NCI-H187 (cell line): ENCODE measurements at regions not wholly inside any gene's neighbourhood (a gene's known extent, or its start where the extent isn't known, plus 50 kb on each side); places are given as distances from the start of the nearest gene placed in this dataset.

Source experiments
- DNase-seq, 2 experiments: peaks; one replicate each; lab custom pipeline; 2025; lab: John Stamatoyannopoulos, UW

DNA sequence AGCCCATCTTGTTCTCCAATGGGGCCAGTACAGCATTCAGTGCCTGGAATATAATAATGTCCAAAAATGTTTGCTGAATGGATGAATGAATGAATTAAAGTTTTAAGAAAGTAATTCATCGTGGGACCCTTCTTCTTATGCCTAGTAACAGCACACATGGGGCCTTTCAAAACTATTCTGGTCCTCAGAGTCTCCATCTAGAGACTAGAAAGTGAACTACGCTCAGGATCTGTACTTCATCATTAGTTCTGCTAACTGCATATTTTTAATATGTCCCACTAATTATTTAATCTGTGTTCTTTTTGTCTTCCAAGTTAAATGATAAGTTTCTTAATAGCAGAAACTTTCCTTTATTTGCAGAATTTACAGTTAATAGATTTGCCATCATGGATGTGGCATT, 172.5 kb downstream of the SMAD2 start:
- DNase-seq: no peak

DNA sequence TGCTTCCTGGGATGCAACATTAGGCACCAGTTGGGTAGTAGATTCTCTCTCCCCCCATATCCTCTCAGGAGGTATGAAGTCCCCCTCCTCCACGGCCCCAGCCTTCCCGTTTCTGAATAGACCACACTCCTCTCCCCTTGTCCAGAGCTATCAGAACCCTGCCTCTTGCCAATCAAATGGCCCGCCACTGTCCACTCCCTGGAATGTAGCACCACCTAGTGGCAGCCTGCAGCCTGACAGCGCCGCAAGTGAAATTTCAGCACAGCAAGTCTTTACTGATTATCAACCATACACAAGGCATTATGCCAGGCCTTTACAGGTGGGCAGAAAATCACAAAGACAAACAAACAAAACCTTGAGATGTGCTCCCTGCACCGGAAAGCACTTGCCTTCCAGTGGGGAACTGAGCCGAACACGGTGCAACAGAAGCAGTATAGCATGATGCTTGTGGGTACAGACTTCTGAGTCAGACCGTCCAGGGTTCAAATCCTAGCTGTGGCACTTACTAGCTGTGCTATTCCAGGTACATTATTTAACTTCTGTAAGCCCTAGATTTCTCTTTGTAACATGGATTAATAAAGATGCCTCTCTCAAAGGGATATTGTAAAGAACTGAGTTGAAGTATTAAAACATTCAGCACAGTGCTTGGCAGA, 174.0 kb downstream of the SMAD2 start:
- DNase-seq: no peak

DNA sequence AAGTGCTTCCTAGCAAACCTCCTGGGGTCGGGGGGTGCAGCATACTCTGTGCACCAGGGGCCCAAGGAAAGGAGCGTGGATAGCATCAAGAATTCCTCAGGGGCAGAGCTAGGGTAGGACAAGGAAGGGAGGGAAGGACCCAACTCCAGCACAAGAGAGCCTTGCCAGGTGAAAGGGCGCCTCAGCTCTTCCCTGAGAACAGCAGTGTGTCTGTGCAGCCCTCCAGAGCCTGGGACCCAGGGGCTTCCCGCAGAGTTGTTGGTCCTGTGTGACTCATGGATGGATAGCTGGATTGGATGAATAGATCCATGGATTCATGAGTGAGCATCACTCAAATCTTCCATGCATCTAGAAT, 175.4 kb downstream of the SMAD2 start:
- no peak for DNase-seq

DNA sequence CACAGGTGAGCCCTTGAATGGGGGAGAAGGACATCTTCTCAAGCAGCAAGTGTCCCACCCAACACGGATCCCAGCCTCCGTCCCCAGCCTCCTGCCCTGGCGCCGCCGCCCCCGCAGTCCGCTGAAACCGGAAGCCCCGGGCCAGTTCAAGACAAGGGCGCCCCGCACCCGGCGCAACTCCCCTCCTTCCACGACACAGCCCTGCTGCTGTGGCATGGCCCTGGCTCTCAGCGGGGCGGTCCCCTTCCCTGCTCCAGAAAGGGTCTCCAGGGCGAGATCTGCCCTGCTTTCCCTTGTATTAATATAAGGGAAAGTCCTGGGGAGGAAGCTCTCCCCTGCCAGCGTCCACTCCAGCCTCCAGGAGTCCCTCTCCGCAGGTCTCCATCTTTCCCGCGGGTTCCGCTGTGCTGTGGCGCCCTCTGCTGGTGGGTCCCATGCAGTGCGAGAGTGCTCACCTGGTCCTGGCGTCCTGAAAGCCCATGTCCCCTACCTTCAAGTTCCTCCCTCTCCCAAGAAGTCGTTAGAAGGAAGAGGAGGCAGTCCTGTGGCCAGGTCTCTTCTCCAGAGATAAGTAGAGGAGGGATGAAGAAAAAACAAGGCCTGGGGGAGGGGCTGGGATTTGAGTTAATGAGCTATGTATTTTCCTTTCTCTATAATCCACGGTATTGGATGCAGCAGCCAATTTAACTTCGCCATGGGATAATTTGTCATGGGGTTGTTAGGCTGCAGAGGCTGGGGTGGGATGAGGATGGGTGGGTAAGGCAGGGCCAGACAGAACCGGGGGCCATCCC, 176.0 kb downstream of the SMAD2 start:
- peak; percentile 16 to 17 for DNase-seq

DNA sequence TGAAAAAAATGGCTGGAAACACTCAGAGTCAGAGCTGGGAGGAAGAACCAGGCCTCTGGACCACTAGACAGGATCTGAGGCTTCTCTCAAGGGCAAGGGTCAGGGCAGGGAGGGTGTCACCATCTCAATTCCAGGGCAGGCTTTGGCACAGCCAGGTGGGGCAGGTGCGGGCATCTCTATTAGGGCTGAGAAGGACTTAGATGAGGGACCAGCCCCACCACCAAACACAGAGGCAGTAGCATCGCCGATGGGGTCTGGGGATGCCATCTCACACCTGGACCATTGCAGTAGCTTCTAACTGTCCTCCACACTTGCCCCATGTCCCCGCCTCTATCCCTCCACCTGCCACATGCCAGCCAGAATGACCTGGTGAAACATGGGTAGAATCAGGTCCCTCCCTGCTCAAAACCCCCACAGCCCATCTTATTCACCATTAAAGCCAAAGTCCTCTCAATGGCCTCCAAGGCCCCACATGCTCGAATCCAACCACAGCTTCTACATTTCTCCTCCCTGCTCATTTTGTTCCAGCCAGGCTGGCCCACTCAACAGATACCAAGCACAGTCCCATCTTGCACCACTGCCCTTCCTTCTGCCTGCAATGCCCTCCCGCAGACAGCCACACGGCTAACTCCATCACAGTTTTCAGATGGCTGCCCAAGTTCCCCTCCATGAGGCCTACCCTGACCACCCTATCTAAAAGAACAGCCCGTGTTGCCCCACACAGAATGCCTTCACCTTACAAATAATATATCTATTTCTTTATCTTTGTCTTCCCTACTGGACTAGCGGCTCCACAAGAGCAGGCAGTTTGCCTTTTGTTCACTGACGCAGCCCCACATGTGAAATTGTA, 177.4 kb downstream of the SMAD2 start:
- DNase-seq: no peak

DNA sequence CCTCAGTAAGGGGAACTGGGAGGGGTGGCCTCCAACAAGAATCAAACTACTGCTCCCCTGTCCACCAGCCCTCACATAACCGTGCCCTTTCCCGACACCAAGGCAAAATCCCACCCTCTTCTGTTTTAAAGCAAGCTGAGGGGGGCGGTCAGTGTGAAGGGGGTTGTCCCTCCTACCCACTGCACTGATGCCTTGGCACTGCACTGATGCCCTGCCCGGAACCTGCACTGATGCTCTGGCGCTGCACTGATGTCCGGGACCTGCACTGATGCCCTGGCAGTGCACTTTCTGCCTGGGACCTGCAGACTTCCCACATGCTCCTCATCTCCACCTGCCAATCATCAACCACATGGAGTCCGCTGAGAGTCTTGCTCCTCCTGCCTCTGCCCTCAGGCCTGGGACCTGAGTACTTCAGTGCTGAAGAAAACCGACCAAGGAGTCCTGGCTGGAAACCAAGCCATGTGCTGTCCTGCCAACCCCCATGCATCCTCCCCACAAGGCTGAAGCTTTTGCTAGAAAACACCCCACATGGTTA, 179.5 kb downstream of the SMAD2 start:
- DNase-seq: no peak

DNA sequence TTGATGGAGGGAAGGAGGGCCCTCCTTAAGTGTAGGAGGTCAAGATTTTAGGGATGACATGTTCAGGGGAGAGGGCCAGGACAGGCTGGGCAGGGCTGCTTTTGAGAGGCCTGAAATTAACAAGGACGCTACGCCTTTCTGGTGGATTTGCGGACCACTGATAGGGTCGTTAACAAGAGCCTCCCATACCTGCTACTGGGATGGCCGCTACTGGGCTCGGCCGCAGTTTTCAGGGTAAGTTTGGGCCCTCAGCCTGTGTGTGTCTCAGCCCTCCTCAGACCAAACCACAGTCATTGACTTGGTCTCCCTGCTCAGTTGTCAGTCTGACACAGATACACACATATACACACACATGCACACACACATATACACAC, 180.9 kb downstream of the SMAD2 start:
- DNase-seq: no peak

DNA sequence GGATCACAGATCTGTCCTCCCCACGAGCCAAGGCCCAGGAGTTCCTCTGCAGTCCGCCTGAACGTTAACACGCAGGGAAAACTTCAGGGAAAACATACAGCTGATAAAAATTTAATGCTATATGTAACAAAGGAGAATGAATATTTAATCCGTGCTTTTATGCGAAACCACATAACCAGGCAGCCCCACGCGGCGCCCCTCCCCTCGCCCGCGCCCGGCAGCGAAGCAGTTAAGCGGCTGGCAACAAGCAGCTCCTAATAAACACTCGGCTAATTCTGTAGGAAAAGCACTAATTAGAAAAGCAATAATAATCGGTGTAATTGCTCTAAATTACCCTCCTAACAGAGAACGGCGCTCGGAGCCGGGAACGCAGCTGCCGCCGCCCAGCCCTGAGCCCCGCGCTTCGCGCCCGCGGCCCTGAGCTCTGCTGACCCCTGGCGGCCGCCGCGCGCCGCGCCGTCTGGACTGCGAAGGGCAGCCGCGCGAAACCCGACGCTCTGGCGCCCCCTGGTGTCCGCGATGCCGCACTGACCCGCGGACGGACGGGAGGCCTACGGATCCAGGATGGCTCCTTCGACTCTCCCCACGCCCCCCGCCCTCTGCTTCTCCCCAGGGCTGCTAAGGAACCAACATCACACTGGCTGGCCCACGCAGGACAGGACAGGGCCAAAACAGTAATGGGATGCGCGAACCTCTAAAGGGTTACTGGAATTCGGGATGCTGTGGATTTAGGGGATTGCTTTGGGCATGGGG, 181.4 kb downstream of the SMAD2 start:
- peak; percentile 27 to 35 for DNase-seq

DNA sequence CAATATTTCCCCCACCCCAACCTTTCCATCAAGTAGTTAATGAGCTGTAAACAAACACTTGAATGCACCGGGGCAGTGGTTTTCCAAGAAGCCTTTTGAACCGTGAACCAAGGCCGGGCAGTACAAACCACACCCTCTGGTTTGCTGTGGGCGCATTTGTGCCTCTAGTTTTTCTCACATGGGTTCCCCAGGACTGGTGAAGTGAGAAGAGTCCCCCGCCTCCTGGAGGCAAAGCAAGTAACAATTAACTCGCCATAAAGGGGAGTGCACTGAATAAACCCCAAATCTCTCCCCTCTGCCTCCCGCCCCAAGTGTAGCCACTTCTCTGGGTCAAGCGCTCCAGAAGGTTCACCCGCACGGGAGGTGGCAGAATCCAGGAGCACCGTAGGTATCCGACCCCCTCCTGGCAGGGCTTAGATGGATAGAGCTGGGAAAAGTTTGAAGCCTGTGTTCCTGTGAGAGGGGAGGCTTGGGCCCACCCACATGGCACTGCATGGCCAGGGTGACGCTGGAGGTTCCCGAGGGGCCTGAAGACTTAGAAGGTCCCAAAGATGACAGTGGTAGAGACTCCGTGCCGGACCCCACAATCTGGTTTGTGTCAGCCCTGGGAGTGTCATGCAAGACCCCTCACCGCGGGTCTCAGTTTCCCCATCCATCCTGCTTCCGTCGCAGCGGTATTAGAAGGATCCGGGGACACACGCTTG, 182.2 kb downstream of the SMAD2 start:
- DNase-seq: no peak

DNA sequence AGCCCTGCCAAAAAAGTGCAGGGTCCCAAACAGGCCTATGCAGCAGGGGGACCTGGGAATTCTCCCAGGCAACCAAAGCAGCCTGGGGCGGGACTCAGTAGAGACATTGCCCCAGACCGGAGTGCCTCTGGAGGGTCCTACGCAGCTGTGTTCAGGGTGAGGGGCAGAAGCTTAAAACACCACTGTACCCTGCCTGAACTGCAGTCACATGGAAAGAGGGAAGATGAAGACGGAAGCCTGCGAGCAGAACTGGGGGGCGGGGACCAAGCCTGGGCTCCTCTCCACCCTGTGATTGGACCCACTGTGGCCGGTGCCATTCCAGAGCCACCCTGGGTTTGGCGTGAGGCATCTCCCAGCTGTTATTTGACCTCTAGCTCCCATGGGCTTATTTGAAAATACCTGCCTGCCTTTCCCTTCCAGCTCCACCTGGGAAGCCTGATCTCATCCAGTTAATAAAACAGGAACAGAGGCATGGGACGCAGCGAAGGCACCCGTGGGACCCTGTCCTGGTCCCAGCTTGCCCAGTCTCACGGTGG, 183.1 kb downstream of the SMAD2 start:
- no peak for DNase-seq

DNA sequence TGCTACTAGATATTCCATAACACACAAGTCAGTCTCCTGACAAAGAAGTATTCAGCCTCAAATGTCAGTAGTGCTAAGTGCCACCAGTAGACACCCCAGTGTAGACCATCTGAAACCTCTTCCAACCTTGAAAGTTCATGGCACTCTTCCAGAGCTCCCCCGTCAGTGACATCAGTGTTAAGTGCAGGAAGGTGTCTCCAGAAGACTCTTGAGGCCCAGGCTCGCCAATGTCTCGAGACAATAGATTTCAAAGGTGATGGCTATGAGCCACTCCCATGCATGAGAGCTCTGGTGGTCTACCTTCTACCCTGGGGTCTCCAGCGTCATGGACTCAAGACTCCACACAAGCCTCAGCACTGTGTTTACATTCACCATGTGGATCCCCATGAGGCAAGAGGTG, 183.8 kb downstream of the SMAD2 start:
- no peak for DNase-seq

DNA sequence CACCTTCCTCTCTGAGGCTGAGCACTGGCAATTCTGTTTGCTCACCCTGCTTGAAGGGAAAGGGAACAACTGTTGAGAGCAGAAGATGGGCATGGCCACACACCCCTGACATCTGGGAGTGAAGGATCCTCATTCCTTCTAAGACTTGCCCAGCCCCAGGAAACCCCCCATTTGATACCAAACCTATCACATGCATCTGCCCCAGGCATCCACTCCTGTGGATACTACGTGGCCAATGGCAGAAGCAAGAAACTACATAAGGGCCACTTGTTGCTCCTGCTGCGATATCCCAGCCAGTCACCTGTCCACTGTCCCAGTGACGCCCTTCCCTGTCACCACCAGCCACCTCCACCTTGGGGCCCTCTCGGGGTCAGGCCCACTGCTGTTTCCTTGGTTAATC, 185.2 kb downstream of the SMAD2 start:
- DNase-seq: no peak

DNA sequence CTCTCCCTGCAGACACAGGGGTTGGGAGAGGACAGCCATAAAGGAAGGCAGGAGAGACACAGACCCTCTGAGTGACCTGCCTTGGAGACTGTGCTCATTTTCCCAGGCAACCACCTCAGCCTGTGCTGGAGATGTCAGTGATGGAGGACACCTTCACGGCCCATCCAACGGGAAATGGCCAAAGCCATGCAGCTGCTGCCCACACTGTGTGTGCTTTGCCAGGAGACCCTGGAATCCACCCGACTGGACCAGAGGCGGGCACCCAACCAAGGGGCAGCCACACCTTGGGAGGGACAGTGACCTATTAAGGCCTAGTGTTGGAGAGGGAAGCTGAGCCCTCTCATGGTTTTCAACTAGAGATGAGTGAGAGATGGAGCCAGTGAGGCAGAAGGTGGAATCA, 192.5 kb downstream of the SMAD2 start:
- no peak for DNase-seq

DNA sequence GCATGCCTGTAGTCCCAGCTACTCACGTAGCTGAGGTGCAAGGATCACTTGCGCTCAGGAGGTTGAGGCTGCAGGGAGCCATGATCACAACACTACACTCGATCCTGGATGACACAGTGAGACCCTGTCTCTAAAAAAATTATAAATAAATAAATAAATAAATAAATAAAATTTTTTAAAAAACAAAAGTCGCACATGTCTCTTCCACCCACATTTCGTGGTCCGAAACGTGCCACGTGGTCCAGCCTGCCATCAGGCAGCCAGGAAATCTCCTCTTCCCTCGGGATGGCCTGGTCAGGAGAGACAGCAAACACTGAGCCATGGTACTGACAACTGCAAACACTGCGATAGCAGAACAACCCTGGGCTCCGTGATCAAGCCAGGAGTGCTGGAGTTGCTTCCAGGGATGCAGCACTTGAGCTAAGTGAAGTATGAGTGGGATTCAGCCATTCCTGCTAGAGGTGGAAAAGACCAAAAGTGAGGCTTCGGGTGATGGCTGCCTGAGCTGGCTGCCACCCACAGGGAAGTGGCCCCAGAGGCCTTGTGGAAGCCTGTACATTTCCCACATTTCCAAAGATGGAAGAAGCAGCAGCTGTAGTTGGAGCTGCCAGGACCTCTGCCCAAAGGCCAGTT, 193.1 kb downstream of the SMAD2 start:
- no peak for DNase-seq

DNA sequence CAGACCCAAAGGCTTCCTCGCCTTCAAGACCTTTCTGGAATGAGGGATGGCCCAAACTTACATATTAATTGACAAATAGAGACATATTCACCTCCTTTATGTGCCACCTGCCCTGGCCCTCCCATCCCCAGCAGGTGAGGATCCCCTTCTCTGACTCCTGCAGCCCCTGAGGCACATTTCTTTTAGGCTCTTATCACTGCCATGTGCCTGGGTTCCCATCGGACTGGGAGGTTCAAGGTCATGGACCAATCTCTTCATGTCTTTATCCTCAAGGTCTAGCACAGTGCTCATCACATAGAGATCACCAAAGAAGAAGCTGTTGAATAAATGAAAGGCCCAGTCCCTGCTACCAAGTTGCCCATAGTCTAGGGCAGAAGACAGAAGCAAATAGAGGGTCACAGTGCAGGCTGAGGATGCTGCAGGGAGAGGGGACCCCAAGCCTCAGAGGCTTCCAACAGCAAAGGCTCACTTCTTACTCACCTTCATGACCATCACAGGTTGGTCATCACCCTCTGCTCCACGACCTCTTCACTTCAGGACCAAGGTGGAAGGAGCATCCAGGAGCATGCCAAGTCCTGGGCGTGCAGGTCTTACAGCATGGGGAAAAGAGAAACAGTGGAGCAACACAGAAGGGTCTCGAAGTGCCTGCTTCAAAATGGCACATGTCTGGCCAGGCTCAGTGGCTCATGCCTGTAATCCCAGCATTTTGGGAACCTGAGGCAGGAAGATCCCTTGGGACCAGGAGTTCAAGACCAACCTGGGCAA, 193.9 kb downstream of the SMAD2 start:
- DNase-seq: no peak

DNA sequence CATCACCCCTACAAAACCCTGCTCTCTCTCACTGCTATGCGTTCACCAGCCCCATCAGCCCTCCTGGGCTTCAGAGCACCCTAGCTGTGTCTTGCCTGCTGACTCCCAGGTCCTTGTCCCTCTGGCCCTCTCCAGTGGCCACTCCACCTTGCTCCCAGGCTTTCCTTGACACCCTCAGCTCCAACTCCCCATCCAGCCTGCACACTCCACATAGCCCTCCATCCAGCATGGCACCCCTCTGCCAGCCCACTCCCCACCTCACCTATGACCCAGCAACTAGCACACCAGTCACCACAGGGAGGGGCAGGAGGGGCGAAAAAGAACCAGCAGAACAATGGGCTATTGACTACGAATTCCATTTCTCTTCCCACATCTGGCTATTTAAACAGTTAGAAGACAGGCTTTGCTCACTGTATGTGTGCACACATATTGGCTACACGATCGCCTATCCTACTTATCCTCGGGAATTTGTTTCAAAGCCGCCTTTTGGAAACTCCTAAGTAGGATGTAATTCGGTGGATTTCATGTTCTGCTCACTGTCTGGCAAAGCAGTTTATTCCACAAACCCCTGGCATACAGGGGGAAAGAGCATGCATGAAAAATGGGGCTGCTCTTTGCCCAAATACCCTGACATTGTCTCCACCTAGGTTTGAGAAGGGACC, 195.3 kb downstream of the SMAD2 start:
- DNase-seq: no peak

DNA sequence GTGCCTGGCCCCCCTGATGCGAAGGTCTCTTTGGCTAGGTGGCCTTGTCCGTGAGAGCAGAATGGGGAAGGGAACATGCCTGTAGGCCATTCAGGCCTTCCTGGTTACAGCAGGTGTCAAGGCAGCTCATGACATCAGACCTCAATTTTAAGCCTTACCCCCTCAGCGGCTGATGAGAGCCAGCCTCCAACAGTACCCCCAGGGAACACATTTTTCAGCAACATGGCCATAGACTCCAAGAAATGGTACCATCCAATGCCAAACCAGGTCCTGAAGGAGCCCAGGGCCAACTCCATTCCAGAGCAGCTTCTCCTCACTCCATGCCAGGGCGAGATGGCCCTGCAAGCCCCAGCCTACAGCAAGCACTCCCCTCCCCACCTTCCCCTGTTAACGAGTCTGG, 199.2 kb downstream of the SMAD2 start:
- no peak for DNase-seq

DNA sequence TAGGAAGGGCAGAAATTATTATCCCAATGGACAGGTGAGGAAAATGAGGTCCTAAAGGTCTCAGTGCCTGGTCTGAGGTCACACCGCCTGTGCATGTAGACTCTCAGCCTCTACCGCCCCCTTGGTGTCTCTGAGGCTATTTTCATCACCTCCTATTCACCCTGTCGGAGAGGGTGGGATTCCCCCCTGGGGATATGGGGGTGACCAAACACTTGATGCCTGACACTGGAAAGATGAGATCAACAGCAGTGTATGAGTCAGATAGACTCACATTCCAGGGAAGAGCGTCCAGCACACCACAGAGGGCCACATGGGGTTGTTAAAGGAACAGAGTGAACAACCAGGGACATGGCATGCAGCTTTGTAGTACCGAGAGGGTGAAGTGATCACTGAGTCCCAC, 199.7 kb downstream of the SMAD2 start:
- no peak for DNase-seq

DNA sequence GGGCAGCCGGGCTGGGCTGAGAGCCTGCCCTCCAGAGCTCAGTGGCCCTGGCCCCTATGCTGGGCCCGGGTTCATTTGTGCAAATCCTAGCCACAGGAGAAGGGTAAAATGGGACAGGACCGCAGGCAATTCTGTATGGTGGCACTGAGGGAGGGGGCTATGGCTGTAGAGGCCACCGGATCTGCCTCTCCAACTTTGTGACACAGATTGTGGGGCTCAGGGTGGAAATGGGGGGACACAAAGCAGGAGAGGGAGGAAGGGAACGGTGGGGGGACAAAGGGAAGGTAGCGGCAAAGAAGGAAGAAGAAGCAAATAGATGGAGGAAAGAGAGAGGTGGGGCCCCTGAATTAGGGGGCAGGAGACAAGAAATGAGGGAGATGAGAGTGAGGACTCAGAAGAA, 201.1 kb downstream of the SMAD2 start:
- no peak for DNase-seq
